NCI-H2107 treated with DMSO at 0.1 percent for 48 hours (cell line): ENCODE measurements at regions not wholly inside any gene's neighbourhood (a gene's known extent, or its start where the extent isn't known, plus 50 kb on each side); places are given as distances from the start of the nearest gene placed in this dataset.
A peak's percentile ranks its signal among the peaks of the same experiment; 100 is the strongest.
"Not testable (repeated sequence)": the region's sequence is repeated elsewhere in the genome, so short reads cannot be mapped to it uniquely, and the experiment has no call there.

Experiments
- DNase-seq: peaks from one replicate; lab custom pipeline; 2025; ENCODE audit not compliant: unreplicated experiment; lab: John Stamatoyannopoulos, UW

DNA sequence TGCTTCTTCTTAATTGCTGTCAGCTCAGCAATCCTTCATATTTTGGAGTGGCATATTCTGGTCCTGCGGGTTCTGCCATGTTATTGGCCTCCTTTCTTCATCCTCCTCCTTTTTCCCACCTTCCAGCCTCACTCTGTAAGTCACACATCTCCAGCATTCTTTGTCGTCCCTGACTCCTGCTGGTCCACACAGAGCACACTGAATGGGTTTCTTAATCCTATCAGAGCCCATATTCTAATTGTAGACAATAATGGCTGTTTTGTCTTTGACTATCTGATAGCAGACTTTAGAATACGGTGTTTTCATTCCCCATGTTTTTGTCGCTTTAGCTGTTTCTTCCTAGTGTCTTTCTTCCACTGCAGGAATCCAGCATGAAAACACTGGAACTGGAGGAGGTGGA lies 389.6 kb downstream of the REEP3 start:
- no peak for DNase-seq

DNA sequence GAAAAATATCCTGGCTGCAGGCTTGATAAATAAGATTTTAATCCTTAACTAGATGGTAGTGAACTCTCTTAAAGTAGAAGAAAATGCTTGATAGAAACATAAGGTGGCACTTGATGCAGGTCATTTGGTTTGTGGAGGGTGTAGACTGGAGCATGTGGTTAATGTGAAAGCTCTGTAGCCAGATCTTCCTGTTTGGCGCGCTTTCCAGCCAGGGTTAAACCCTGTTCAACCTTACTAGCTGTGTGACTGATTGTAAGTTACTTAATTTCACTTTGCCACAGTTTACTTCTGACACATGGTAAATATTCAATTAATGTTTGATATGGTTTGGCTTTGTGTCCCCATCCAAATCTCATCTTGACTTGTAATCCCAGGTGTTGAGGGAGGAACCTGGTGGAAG lies 394.0 kb downstream of the REEP3 start:
- no peak for DNase-seq

DNA sequence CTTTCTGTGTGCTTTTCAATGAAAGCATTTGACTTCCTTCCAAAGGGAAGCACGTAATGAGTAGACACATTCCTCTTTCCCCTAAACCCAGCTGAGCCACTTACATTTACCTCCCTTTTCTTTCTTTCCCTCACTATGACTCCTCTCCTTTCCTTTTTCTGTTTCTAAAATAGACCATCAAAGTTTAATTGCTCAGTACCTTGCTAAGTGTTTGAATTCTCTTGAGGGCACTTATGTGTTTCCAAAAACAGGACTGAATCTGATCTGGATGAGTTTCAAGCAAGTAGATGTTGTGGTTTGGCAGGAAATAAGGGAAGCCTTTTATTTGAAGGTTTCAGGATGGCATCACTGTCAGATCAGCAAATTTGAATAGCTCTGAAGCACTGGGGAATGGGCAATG lies 396.2 kb downstream of the REEP3 start:
- peak; percentile 28 for DNase-seq

DNA sequence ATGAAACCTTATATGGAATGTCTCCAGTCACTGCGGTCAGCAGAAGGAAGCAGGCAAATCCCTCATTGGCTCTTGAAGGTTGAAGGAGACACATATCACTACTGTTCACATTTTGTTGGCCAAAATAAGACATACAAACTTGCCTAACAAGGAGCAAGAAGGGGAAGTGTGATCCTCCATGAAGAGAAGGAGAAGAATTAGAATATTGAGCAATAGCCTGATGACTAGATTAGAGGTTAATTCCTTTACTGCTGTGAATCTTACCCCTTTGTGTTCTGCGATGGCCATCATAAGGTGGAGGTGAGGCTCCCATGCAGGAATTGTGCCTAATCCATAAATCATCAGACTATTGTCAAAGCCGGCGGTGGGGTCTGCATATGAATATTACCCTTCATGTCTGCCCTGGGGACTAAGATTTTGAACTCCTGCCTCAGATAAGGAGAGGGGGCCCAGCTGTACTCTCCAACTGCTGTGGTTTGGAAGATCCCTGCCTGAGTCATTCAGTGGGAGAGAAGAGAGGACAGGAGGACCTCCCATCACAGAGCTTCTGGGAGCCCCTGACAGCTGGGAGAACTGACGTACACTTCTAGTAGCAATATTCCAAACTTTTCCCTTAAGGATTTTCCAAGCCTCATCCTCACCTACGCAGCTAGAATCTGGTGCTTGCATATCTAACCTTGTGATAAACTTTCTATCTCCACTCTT lies 398.5 kb downstream of the REEP3 start:
- DNase-seq = no peak

DNA sequence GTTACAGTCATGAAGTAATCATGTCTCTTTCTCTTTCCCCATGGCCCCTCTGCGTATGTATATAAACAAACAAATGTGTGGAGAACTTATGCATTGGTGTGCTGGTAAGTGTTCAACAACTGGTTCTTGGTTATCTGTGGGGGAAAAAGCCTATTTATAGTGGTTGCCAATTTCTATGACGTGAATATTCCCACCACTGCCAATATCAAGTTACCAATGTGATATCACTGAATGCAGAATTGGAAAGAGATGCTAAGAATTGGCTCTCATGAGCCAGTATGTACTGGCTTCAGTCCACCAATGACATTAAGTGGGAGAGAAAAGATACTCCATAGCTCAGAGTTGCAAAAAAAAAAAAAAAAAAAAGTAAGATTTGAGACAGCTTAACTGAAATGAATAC lies 399.7 kb downstream of the REEP3 start:
- DNase-seq = no peak

DNA sequence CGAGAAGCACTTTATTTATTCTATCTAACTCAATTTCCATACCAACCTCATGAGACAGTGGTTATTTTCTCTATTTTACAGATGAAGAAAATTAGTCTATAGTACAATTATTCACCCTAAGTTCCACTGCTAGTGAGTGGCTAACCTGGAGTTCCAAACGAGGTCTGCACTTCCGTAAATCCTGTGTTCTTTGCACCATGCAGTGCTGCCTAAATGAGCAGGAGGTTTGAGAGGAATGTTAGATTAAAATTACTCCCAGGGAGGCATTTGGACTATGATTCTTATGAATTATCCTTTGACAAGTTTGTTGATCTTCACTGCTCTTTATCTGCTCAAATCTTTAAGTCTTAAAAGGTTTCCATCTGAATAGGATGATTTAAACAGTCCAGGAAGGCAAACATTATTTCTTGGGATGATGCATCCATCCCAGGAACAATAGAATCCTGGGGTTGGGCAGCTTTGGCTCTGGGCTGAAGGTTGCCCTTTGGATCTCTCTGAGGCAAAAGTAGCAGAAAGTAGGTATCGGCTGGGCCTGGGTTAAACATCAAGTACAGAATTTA lies 400.8 kb downstream of the REEP3 start:
- no peak for DNase-seq

DNA sequence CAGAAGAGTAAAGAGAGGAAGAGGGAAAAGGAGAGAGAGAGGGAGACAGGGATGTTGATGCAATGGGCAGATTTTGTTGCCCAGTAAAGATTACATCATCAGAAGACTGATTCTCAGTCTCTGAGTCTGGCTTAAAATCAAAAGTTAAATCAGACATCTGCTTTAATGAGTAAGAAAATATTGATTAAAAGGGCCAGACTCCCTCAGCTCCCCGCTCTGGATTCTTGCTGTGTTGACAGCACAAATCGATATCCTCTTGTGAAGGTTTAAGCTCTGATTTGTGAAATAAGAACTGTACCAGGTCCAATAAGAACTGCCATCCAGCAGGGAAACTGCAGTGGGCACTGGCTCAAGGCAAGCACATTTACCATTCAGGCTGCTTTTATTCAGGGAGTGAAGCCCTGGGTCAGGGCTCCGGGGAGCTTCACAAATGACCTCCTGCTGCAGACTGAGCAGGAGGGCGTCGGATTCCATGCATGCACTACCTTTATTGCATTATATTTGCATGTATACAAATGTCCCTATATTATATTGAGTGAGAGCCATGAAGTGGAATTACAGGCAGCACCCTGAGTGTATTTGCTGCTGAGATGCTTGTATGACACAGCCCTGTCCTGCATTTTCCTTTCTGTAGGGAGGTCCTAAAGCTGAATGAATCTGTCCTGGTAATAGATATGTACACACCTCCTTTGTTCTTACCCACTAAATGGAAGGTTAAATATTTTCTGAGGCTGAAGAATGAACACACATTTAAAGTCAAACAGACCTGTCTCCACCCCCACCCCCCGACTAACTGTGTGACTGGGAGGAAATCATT lies 401.5 kb downstream of the REEP3 start:
- no peak for DNase-seq

DNA sequence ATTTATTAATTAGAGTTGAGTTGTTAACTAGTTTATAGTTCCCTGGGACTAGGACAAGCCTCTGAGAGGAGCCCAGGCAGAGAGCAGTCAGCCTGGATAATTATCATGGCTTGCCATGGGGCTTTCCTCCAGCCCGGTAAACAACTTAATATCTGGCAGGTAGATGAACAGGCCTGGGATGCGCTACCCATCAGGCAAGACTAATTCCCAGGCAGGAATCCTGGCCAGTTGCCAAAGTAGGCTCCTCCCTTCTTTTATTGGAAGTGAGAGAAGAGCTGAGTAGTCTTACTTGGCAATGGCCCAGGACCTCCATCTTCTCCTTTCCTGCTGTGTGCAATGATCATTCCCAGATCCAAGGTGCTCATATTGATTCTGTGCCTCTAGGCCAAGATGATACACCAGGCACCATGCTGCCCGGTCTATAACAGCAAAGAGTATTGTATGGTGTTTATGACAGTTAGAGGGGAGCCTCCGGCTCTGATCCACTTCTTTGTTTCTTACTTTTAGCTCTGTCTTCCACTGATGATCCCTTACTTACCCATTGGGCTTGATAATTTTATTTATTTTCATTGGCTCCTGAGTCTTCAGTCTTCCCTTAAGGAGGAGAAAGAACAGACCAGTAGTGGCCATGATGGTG lies 408.7 kb downstream of the REEP3 start:
- no peak for DNase-seq

DNA sequence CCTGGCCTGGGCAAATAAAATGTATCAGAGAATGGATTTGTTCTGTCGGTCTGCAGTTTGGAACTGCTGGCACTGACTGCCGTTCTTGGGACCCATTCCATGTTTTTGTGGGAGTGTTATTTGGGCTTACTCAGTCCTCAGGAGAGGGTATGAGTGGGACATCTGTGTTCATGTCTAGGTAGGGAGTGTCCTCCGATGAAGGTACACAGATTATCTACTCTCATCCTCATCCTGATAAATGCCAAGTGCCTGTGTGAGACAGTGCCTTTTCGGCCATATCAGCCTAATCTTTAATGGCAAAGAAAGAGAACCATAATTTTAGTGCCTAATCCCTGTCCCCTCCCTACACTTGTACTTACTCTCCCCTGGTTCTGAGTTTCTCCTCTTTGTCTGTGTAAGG lies 409.4 kb downstream of the REEP3 start:
- no peak for DNase-seq

DNA sequence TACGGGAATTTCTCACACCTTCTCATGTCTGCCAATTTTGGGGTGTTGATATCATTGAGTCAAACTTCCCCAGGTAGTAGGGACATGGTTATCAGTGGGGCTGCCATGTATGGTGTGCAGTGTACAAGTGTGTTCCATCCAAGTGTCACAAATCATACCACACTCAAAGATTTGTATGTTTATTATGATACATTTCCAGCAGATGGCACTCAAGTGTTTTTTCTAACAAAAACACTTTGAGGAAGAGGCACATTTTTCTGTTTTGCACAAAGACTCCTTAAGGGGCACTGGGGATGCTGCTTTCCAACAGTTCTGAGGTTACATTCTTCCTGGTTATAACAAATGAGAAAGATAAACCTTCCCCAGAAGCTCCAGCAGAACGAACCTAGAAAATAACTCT lies 414.5 kb downstream of the REEP3 start:
- DNase-seq = no peak

DNA sequence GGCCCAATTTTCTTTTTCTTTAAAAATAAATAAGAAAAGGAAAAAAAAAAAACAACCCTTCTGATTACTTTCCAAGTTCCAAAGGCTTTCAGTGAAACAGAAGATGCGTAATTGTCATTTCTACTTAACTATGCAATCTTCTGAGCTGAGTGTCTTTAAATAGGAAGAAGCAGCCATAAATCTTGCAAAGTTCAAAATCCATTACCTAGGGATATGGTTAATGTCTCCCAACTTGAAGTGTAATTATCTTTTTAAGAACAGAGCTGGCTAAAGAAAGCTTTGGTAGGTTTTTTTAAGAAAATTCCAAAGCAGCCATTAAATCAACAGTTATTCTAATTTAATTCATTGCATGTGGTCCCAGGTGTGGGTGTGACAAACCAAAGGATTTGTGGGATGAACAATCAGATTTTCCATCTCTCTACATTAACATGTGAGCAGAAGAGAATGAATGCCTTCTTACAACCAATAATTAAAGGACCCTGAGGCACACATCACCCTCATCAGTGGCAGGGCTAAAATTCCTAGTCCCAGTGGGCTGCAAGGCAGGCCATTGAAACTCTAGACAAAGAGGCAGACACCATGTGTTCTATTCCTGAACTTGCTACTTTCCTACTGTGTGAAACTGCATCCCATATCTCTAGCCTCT lies 419.2 kb downstream of the REEP3 start:
- DNase-seq = no peak

DNA sequence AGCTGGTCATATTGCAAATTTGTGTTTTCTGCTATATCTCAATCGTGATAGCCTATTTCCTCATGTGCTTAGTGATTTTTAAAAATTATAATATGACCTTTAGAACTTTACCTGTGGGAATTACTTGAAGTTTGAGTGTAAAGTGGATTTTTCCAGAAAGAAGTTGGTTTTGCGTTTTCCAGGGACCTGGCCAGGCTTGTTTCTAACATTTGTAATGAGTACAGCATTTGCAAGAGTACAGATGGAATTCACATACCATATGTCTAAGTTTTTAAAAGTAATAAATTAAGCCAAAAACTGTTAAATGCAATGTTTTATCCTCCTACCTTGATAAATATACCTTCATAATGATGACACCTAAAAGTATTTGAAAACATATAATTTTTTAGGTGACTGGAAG lies 443.2 kb downstream of the REEP3 start:
- DNase-seq = no peak

DNA sequence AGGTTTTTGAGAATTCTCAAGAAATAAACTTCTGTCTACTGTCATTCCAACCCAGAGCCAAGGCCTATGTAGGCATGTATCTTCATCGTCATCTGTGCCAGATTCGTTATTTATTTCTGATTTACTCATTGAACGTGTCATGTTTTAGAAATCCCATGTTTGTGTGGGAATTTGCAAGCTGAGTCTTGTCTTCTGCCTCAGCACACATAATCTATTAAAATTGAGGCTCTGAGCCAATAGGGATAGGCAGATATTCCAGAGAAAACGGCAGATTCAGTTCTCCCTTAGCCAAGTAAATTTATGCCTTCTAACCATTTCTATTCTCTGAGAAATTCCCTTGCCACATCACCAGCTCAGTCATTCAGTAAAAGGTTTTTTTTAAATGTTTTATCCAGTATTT lies 444.6 kb downstream of the REEP3 start:
- DNase-seq = no peak

DNA sequence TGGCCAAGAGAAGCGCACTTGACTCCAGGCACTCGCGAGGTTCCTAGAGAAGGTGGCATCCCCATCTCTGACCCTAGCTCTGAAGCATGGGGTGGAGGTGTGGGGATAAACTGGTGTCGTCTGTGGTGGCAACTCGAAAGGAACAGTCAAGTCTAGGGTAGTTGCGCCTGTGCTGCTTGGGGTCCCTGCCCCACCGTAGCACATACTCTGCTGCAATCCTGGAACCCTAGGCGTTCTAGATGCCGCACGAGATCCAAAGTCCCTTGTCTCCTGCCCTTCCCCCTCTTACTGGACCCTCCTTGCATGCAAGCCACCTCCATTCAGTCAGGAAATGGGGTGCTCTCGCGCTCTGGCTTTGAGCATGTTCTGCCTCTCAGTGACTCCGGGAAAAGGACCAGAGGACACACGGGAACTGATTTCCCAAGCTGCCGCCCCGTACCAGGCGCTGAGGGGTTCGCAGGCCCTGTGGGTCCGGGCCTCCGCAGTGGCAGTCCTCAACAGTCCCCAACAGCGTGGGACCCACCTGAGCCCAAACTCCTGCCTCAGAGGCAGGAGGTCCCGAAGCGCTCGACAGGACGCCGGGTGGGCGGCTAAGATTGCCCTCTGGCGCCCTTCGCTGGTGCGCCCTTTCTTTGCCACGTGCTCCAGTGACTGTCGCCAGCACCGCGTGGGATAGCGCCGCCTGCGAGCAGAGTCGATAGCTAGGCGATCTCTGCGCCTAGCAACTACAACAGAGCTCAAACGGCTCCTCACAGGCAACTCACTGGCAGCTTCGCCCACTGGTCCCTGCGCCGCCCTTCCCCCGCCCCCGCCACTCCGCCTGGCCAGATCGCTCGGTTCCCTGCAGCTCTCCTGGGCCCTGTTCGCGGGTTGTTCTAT lies 452.0 kb downstream of the REEP3 start:
- no peak for DNase-seq

DNA sequence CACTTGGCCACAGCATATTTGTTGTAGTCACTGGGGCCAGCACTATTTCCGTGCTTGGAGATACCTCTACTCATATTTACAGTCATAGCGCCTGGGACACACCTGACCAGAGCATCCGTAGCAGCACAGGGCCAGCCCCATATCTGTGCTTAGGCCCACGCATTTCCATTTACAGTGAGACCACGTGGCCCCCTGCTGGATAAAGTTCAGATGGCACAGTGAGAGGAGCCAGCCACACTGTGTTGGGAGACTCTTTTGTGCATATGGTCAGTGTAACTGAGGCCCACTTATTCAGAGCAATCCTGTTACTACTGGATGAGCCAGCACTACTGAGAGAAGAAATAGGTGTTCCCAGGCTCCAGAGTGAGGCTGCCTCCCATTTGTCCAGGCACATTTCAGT lies 455.3 kb downstream of the REEP3 start:
- no peak for DNase-seq

DNA sequence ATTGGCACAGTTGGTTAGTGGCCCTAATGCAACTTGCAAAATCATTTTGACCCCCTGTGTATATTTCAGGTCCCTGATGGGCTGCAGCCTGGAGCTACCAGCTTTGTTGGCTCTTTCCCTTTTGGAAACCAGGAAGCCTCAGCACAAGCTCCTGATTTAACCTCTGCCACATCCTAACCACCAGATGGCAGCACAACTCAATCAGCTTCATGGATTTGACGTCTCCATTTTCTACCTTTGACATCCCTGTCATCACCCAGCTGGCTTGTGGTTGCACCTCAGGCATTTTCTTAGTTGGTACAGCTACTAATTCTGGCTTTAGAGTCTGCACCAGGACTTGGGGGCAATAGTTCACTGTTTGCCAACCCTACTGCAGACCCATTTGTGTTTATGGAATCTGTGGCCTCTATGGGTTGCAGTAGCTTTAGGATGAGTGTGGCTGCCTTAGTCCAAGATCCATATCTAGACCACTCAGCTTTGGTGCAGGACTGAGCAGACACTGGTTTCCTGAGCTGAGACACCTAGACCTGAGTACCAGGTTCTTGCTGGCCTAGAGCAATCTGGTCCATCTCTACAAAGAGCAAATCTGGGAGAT lies 456.2 kb downstream of the REEP3 start:
- DNase-seq = no peak

DNA sequence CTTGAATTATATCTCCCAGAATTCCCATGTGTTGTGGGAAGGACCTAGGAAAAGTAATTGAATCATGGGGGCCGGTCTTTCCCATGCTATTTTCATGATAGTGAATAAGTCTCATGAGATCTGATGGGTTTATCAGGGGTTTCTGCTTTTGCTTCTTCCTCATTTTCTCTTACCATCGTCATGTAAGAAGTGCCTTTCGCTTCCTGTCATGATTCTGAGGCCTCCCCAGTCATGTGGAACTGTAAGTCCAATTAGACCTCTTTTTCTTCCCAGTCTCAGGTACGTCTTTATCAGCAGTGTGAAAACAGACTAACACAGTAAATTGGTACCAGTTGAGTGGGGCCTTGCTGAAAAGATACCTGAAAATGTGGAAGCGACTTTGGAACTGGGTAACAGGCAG lies 459.7 kb downstream of the REEP3 start:
- DNase-seq = not testable (repeated sequence)

DNA sequence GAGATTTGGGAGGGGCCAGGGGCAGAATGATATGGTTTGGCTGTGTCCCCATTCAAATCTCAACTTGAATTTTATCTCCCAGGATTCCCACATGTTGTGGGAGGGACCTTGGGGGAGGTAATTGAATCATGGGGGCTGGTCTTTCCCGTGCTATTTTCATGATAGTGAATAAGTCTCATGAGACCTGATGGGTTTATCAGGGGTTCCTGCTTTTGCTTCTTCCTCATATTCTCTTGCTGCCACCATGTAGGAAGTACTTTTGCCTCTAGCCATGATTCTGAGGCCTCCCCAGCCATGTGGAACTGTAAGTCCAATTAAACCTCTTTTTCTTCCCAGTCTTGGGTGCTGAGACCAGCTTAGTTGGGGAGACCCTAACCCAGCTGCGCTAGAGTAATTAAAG lies 462.9 kb downstream of the REEP3 start:
- DNase-seq = not testable (repeated sequence)

DNA sequence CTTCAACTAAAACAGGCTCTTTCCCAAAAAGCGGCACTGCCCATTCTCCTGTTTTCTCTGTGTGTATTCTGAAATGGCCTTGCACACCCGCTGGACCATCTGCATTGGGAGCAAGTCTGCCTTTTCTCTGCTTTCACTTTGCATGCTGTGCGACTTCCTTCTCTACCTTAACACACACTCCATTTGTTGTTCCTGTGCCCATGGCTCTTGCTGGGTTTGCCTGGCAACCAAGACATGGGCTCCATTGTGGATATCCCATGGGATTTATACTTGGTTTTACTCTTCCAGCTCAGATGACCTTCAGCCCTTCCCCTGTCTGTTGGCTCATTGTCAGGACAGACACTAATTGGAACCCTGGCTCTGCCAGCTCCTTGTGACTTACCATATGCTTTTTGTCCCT lies 465.3 kb downstream of the REEP3 start:
- DNase-seq = no peak

DNA sequence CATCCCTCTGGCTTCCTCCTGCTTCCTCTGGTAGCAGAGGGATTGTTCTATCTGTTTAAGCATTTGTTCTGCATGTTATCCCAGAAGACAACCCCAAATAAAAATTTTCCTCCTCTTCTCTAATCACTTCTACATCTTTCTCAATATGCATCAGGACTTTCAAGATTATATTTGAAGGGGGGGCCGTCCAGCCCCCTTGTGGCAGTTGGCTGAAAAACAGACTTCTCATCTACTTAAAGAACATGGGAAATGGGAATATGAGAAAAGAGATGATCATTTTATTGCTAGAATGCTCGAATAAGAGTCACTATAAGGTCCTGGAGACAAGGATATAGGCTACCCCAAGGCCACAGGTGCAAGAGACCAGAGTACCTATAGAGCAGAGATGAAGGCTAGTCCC lies 466.0 kb downstream of the REEP3 start:
- DNase-seq = no peak
